ENCODE measurements at regions not wholly inside any gene's neighbourhood (a gene's known extent, or its start where the extent isn't known, plus 50 kb on each side); places are given as distances from the start of the nearest gene placed in this dataset.

GRCh38 chr2:160555420-160556071, 61.9 kb upstream of the RBMS1 start:
- dilution Hi-C loops (cut with MboI; ENCODE audit: extremely low pct_ligation_motif_present, low sequenced_read_pairs) = no loop called here
- H3K9me1 ChIP-seq (ENCODE audit: control insufficient read depth, extremely low read depth, insufficient read depth, low read length) = no peaks in the 10 kb centered on the region
- H2AFZ ChIP-seq (ENCODE audit: control insufficient read depth, low read length) = no peak overlapping the region
- H3K9ac ChIP-seq (ENCODE audit: control insufficient read depth, extremely low read depth, insufficient read depth, low read length) = no peak overlapping the region
- no peaks in the 10 kb centered on the region for H4K20me1 ChIP-seq (ENCODE audit: control insufficient read depth, extremely low read depth, insufficient read depth, low read length)
- DNase-seq (ENCODE audit: low read depth, low spot score) = peak; percentile 11
- FAIRE-seq = peak; percentile 39
- no peak overlapping the region for H3K27ac ChIP-seq (ENCODE audit: control insufficient read depth, insufficient read depth, low read length)
- no peak overlapping the region for H3K4me3 ChIP-seq (ENCODE audit: control insufficient read depth in 2 of 3, extremely low read depth in 1 of 3, insufficient read depth in 2 of 3, low read depth in 1 of 3, low read length in 3 of 3)
- H3K9me3 ChIP-seq (ENCODE audit: control insufficient read depth, low read depth, low read length) = no peaks in the 10 kb centered on the region
- H3K4me1 ChIP-seq (ENCODE audit: control insufficient read depth, extremely low read depth, insufficient read depth, low read length) = no peaks in the 10 kb centered on the region
- no peaks in the 10 kb centered on the region for H3K79me2 ChIP-seq (ENCODE audit: control insufficient read depth, insufficient read depth, low read length)
- no peak for TF ChIP-seq CTCF (optimal IDR thresholded peaks at IDR 0.05 in 1 of 3, IDR thresholded peaks at IDR 0.05 in 1 of 3, conservative IDR thresholded peaks at IDR 0.05 in 1 of 3; ENCODE audit: extremely low read depth in 1 of 3, insufficient read depth in 2 of 3, low read length in 3 of 3)
- TF ChIP-seq EZH2 (IDR thresholded peaks at IDR 0.05; ENCODE audit: low read length) = no peak
- no peaks in the 10 kb centered on the region for H3K36me3 ChIP-seq (ENCODE audit: control insufficient read depth in 2 of 2, extremely low read depth in 1 of 2, insufficient read depth in 2 of 2, low read length in 2 of 2)
- H3K4me2 ChIP-seq (ENCODE audit: control insufficient read depth, extremely low read depth, insufficient read depth, low read depth, low read length) = no peak overlapping the region
- H3K27me3 ChIP-seq (ENCODE audit: control insufficient read depth, extremely low read depth, insufficient read depth, low read length) = no peaks in the 10 kb centered on the region

- no peaks in the 10 kb centered on the region for H3K27me3 ChIP-seq (ENCODE audit: control insufficient read depth, extremely low read depth, insufficient read depth, low read length)
- H3K27ac ChIP-seq (ENCODE audit: control insufficient read depth, insufficient read depth, low read length) = no peak overlapping the region
- DNase-seq (ENCODE audit: low read depth, low spot score) (no peak), FAIRE-seq (no peak)
- no peaks in the 10 kb centered on the region for H3K9me1 ChIP-seq (ENCODE audit: control insufficient read depth, extremely low read depth, insufficient read depth, low read length)
- no peaks in the 10 kb centered on the region for H3K36me3 ChIP-seq (ENCODE audit: control insufficient read depth in 2 of 2, extremely low read depth in 1 of 2, insufficient read depth in 2 of 2, low read length in 2 of 2)
- no peak overlapping the region for H3K4me3 ChIP-seq (ENCODE audit: control insufficient read depth in 2 of 3, extremely low read depth in 1 of 3, insufficient read depth in 2 of 3, low read depth in 1 of 3, low read length in 3 of 3)
- H2AFZ ChIP-seq (ENCODE audit: control insufficient read depth, low read length) = no peak overlapping the region
- H3K9ac ChIP-seq (ENCODE audit: control insufficient read depth, extremely low read depth, insufficient read depth, low read length) = no peak overlapping the region
- dilution Hi-C loops (cut with MboI; ENCODE audit: extremely low pct_ligation_motif_present, low sequenced_read_pairs) = no loop called here
- no peaks in the 10 kb centered on the region for H3K9me3 ChIP-seq (ENCODE audit: control insufficient read depth, low read depth, low read length)
- no peak overlapping the region for H3K4me2 ChIP-seq (ENCODE audit: control insufficient read depth, extremely low read depth, insufficient read depth, low read depth, low read length)
- no peaks in the 10 kb centered on the region for H3K79me2 ChIP-seq (ENCODE audit: control insufficient read depth, insufficient read depth, low read length)
- no peaks in the 10 kb centered on the region for H4K20me1 ChIP-seq (ENCODE audit: control insufficient read depth, extremely low read depth, insufficient read depth, low read length)
- TF ChIP-seq EZH2 (IDR thresholded peaks at IDR 0.05; ENCODE audit: low read length) = no peak
- no peak for TF ChIP-seq CTCF (optimal IDR thresholded peaks at IDR 0.05 in 1 of 3, IDR thresholded peaks at IDR 0.05 in 1 of 3, conservative IDR thresholded peaks at IDR 0.05 in 1 of 3; ENCODE audit: extremely low read depth in 1 of 3, insufficient read depth in 2 of 3, low read length in 3 of 3)
- H3K4me1 ChIP-seq (ENCODE audit: control insufficient read depth, extremely low read depth, insufficient read depth, low read length) = peaks cover 10% of the 10 kb centered on the region
These were observed 64.3 kb upstream of the RBMS1 start for GRCh38 chr2:160557903-160558302.

Measured in keratinocyte (primary cell).